MCF 10A (cell line): ENCODE measurements at regions not wholly inside any gene's neighbourhood (a gene's known extent, or its start where the extent isn't known, plus 50 kb on each side); places are given as distances from the start of the nearest gene placed in this dataset.

ENCODE experiments used
- BruUV-seq: library from RNA; stranded (reverse); fragments of 400-500 nt; replicated peaks from 2 replicates; lab custom pipeline; 2021; lab: Mats Ljungman, UMichigan
- CTCF ChIA-PET: fragments of 300-600 bp; sonication (Branson Sonifier 250); formaldehyde crosslinking; extraction: SDS; loops from one replicate; lab custom pipeline; 2021; ENCODE audit warnings: antibody characterized with exemption, inconsistent platforms; lab: Yijun Ruan, JAX
- POLR2A ChIA-PET: fragments of 300-600, 350-650 bp; sonication (Branson Sonifier 250); formaldehyde crosslinking; extraction: SDS; loops from one replicate; lab custom pipeline; 2020; ENCODE audit warnings: antibody characterized with exemption, inconsistent platforms; lab: Yijun Ruan, JAX
- DNase-seq: peaks from one replicate; pipeline ENCODE4 v3.0.0-alpha.2; 2018; ENCODE audit not compliant: unreplicated experiment
- H3K27ac Mint-ChIP-seq: one replicate; pipeline ENCODE4 v1.8.0; 2022; ENCODE audit warnings: mild to moderate bottlenecking, low read depth, mixed read lengths; ENCODE audit not compliant: unreplicated experiment
- H3K27me3 Mint-ChIP-seq: one replicate; pipeline ENCODE4 v1.8.0; 2022; ENCODE audit warnings: mixed read lengths; ENCODE audit not compliant: insufficient read depth, unreplicated experiment
- H3K36me3 Mint-ChIP-seq: one replicate; pipeline ENCODE4 v1.8.0; 2022; ENCODE audit warnings: mild to moderate bottlenecking, moderate library complexity, mixed read lengths; ENCODE audit not compliant: insufficient read depth, unreplicated experiment
- H3K4me1 Mint-ChIP-seq: one replicate; pipeline ENCODE4 v1.8.0; 2022; ENCODE audit warnings: mixed read lengths; ENCODE audit not compliant: insufficient read depth, unreplicated experiment
- H3K4me3 Mint-ChIP-seq: one replicate; pipeline ENCODE4 v1.8.0; 2022; ENCODE audit warnings: mild to moderate bottlenecking, moderate library complexity, mixed read lengths; ENCODE audit not compliant: unreplicated experiment
- H3K9me3 Mint-ChIP-seq: one replicate; pipeline ENCODE4 v1.8.0; 2022; ENCODE audit warnings: mixed read lengths; ENCODE audit not compliant: unreplicated experiment
- intact Hi-C: fragments of 100-400 bp; cut with micrococcal nuclease; formaldehyde crosslinking; loops from 2 replicates; pipeline ENCODE4 v1.14.1; 2022
- TF ChIP-seq, protein P1 (sequence below): fragments of 200-600 bp; IDR thresholded peaks from one replicate; pipeline ENCODE4 v1.8.0; 2022; ENCODE audit warnings: antibody characterized with exemption, mild to moderate bottlenecking; ENCODE audit not compliant: unreplicated experiment

DNA sequence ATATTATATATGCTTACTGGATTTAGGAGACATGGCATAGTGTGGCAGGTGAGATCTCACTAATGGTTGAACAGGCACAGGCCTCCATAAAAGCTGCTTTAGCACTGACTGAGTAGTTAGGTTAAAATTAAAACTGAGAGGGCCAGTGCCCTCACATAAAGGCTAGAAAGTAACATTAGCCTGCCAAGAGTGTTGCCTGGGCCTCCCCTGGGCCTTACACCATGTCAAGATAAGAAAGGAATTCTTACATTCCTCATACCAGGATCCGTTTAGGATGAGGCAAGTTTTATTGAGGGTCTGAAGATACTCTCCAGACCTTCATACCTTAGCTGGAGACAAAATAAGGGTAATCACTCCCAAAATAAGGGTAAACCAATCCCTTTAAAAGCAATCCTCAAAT lies 1011.8 kb downstream of the PLA2G4A start:
- ChIA-PET POLR2A (no interaction called here), CTCF (interaction anchor here (0.6 to 1.2 kb wide), 4 partner anchors 14 to 421 kb away, joined by 3 to 4 read pairs (median 3); no protein-coding TSS in a partner anchor)
- Mint-ChIP-seq H3K27ac (no peak overlapping the region), H3K9me3 (no peaks in the 10 kb centered on the region), H3K36me3 (no peaks in the 10 kb centered on the region), H3K27me3 (no peaks in the 10 kb centered on the region), H3K4me3 (no peak overlapping the region), H3K4me1 (peaks cover 13% of the 10 kb centered on the region)
- TF ChIP-seq, protein P1, sequence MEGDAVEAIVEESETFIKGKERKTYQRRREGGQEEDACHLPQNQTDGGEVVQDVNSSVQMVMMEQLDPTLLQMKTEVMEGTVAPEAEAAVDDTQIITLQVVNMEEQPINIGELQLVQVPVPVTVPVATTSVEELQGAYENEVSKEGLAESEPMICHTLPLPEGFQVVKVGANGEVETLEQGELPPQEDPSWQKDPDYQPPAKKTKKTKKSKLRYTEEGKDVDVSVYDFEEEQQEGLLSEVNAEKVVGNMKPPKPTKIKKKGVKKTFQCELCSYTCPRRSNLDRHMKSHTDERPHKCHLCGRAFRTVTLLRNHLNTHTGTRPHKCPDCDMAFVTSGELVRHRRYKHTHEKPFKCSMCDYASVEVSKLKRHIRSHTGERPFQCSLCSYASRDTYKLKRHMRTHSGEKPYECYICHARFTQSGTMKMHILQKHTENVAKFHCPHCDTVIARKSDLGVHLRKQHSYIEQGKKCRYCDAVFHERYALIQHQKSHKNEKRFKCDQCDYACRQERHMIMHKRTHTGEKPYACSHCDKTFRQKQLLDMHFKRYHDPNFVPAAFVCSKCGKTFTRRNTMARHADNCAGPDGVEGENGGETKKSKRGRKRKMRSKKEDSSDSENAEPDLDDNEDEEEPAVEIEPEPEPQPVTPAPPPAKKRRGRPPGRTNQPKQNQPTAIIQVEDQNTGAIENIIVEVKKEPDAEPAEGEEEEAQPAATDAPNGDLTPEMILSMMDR: no peak
- BruUV-seq: no TSS peak
- no peak for DNase-seq
- intact Hi-C loops: no loop called here

DNA sequence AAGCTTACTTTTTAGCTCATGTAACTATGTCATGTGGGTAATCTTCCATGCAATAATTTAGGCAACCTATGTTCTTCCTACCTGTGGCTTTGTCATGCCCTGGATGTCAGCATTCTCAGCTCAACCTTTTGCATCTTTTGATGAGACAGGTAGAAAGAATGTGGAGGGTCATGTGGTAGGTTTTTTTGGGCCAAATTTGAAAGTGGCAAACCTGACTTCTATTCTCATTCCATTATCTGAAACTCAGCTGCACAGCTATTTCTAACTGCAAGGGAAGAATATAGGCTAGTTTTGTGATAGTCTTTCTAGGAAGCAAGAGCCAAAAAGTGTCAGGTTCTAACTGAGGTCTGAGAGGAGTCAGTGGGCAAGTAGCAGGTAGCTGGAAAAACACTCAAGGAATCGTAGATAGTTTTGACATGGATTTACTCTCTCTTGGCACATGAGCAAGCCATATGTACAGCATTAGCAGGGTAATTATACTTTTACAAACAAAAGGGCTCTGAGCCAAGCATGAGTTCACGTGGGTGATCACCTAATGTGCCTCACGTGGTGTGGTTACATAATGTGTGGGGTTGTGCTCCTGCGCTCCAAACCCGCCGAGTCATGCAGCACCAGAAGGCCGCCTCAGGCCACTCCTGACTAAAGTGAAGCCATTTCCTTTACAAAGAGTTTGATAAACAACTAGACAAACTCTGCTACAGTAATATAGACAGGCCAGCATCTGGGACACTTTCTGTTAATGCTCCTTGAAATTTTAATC lies 1013.8 kb downstream of the PLA2G4A start:
- TF ChIP-seq, protein P1: no peak
- ChIA-PET POLR2A (interaction anchor here (0.6 to 1.2 kb wide), 9 partner anchors 9 to 865 kb away, joined by 3 to 4 read pairs (median 3); no protein-coding TSS in a partner anchor), CTCF (interaction anchor here (1.0 to 1.6 kb wide), 3 partner anchors 12 to 578 kb away, joined by 3 to 5 read pairs (median 5); no protein-coding TSS in a partner anchor)
- peak; percentile 91 for DNase-seq
- Mint-ChIP-seq H3K27ac (peak overlapping the region; percentile 39), H3K4me1 (peaks cover 13% of the 10 kb centered on the region), H3K4me3 (no peak overlapping the region), H3K27me3 (no peaks in the 10 kb centered on the region), H3K36me3 (no peaks in the 10 kb centered on the region), H3K9me3 (no peaks in the 10 kb centered on the region)
- intact Hi-C loops: no loop called here
- BruUV-seq: no TSS peak

DNA sequence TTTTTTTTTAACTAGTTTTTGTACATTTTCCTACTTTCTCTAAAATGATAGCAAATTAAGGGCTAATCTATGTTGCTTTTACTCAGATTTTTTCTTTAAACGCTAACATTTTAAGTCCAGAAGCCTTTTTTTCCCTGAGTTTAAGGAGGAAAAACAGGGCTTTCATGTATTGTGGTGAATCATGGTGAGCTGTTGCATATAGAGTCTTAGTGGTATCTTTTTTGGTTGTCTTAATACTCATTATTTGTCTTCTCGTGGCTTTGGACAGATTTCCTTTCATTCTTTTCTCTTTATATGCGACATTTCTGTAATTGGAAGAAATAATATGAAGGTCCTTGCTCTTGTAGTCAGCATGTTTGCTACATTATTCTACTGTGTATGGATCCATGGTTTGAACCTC lies 1015.6 kb downstream of the PLA2G4A start:
- POLR2A ChIA-PET: no interaction called here

DNA sequence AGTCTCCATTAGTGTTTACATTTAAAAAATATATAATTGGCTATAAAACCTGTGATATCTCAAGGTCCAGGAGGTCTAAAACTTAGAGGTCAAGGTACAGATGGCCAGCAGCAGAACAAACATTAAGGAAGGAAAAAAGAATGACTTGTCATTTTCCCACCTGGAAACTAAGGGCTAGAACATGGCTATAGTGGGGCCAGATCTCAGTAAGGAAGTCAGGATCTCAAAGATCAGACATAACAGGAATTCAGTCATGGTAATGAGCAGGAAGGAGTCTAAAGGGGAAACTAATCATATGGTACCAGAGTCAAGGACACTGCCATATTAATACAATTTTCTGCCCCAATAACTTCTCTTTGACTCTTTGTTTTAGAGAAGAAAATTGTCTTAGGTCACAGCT lies 1018.8 kb downstream of the PLA2G4A start:
- POLR2A ChIA-PET: no interaction called here
- intact Hi-C loops: no loop called here
- CTCF ChIA-PET: no interaction called here
- peaks cover 11% of the 10 kb centered on the region for H3K4me1 Mint-ChIP-seq
- BruUV-seq: no TSS peak
- no peaks in the 10 kb centered on the region for H3K9me3 Mint-ChIP-seq
- H3K4me3 Mint-ChIP-seq: no peak overlapping the region
- no peak for DNase-seq
- H3K27ac Mint-ChIP-seq: no peak overlapping the region
- TF ChIP-seq, protein P1: no peak
- no peaks in the 10 kb centered on the region for H3K36me3 Mint-ChIP-seq
- no peaks in the 10 kb centered on the region for H3K27me3 Mint-ChIP-seq

More for the DNA sequence above, 1015.6 kb downstream of the PLA2G4A start:
- Mint-ChIP-seq H3K4me3 (no peak overlapping the region), H3K36me3 (no peaks in the 10 kb centered on the region), H3K27ac (no peak overlapping the region), H3K27me3 (no peaks in the 10 kb centered on the region), H3K4me1 (peaks cover 13% of the 10 kb centered on the region), H3K9me3 (no peaks in the 10 kb centered on the region)
- TF ChIP-seq, protein P1: no peak
- CTCF ChIA-PET: interaction anchor here (0.6 to 0.7 kb wide), 2 partner anchors 600 to 1412 kb away, joined by 3 read pairs; no protein-coding TSS in a partner anchor
- no peak for DNase-seq
- intact Hi-C loops: no loop called here
- no TSS peak for BruUV-seq
